Ammon's horn (tissue), 1 donor: ENCODE measurements at regions not wholly inside any gene's neighbourhood (a gene's known extent, or its start where the extent isn't known, plus 50 kb on each side); places are given as distances from the start of the nearest gene placed in this dataset.

Experiments used
- DNase-seq: peaks from one replicate; pipeline ENCODE4 v3.0.0-alpha.2; 2016; ENCODE audit warnings: low spot score

DNA sequence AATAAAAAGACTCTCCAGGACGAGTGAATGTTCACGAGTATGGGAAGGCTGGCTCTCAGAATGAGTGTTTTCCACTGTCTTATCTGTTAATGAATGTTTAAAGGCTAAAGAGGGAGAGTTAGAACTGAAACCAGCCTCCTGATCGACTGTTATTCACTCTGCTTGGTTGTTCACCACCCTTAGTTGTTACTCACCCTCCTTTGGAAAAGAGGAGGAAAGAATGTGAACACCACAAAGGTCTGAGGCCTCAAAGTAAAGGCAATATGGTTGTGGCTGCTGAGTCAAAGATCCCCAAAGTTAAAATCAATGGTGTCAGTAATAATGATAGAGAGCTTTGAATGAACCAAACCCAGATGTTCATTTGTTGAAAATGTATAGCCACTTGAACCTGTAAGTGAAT, 1793.2 kb upstream of the PCDH20 start:
- no peak for DNase-seq

DNA sequence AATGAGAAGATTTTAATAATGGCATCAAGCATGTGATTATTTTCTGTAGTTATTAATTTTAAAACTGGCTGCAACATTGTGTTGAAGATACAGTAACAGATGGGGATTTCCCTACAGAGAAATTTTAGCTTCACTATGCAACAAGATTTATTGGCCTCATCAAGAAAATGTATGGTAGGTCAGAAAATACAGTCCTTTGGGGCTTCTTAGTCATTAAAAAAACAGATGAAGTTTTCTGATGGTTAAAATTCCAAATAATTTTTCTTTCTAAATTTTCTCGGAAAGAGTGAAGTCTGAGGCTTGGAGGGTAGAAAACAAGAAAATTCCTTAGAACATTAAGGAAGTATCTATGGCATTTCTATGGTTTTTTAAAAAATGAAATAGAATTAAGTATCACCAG, 1790.8 kb upstream of the PCDH20 start:
- no peak for DNase-seq

DNA sequence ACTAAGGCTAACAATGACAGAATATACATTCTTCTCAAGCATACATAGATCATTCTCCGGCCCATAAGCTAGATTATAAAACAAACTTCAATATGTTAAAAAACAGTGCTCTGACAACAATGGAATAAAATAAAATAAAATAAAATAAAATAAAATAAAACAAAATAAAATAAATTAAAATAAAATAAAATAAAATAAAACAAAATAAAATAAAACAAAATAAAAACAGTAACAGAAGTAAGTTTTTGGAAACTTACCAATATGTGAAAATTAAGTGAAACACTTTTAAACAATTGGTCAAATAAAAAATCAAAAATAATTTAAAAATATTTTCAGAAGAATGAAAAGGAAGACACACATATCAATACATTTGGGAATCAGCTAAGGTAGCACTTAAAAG, 1785.8 kb upstream of the PCDH20 start:
- no peak for DNase-seq

DNA sequence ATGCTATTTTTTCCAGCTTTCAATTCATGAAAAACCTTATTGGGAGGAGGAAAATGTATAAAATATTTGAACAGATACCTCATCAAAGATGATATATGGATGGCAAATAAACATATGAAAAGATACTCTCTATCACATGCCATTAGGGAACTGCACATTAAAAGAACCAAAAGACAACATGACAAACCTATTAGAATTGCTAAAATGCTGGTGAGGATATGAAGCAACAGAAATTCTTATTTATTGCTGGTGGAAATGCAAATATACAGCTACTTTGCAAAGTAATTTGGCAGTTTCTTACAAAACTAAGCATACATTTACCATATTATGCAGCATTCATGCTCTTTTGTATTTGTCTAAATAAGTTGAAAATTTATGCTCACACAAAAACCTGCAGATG, 1783.9 kb upstream of the PCDH20 start:
- no peak for DNase-seq

DNA sequence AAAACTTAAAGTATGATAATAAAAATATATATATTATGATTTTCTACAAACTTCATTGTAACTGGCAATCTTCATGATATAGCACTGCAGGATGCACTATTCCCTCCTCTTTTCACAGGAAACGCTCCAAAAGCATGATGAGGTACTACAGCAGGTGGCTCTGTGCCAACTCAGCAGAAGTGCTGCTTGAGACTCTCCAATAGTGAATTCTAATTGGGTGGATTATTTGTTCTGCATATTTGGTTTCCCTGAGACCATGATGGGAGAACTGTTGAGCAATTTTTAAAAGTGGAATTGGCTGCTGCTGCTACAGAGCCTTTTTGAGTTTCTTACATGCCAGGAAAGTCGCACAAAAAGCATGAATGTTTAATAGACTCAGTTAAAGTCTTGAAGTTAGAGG, 1782.4 kb upstream of the PCDH20 start:
- no peak for DNase-seq

DNA sequence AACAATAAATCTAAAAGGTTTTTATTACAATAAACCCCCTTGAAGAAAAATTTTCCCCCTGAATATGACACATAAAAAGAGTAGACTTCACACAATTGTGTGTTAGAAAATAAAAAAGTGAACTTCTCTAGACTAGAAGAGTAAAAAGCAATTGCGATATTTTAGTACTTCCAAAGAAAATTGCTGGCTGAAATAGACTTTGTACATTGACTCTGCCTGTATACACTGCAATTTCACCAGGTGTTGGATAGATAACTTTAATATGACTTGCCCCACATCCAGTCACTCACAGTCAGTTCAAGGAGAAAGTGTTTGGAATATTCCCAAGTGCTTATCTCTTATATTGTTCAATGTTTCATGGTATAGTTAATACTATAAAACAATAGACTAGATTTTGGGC, 1780.1 kb upstream of the PCDH20 start:
- no peak for DNase-seq

DNA sequence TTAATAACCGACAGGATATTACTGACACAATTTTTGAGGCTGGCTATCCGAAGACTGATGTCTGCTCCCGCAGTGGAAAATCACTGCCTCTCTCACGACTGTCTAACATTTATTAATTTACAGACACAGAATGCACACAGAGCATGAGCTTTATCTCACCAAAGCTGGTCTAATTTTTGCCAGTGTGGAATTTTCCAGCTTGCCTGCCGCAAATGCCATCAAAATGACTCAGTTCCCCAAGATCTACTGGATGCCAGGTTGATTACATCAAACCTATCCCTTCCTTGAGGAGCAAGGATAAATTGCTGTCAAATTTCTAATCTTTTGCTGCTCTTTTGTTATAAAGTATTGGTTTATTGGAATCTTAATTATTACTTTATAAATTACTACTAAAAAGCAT, 1775.1 kb upstream of the PCDH20 start:
- DNase-seq: no peak

DNA sequence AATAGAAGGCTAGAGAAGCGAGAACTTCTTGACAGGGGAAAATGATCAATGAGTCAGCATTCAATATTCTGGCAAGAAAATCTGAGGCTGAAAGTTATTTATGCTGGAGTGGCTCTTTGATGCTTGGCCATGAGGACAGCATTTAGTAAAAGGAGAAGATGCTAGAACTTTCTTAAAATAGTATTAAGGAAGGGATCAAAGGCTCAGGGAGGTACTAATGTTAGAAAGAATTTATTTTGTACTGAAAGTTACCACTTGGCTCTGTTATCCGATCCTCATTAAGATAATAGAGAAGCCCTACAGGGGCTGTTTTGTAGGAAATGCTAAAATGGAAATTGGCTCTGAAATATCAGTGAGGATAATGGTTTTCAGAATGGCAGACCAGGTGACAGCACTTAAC, 1774.6 kb upstream of the PCDH20 start:
- no peak for DNase-seq

DNA sequence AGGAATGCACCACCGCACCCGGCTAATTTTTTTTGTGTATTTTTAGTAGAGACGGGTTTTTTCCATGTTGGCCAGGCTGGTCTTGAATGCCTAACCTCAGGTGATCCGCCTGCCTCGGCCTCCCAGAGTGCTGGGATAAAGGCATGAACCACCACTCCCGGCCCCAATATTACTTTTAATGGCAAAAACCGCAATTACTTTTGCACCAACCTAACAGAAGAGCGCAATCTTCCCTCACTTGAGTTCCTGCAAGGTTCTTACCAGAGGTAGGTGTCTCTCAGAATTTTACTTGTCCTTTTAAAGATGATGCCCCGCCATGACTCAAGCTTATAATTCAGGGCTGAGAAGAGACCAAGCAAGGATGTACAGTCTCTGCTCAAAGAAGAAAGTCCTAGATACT, 1774.1 kb upstream of the PCDH20 start:
- no peak for DNase-seq

DNA sequence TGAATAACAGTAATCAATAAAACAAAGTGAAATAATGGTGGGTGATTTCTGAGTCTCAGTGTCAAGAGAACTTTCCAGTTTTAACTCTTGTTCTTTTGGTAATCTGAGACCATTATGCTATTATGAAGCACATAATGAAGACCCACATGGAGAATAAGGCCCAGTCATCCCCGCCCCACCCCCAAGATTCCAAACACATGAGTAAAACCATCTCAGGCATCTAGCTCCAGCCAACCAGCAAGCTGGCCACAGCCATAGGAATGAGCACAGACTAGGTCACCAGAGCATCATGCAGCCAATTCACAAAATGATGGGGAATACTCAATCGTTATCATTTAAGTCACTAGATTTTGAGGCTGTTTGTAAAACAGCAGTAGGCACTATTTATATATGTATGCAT, 1769.0 kb upstream of the PCDH20 start:
- DNase-seq: no peak

DNA sequence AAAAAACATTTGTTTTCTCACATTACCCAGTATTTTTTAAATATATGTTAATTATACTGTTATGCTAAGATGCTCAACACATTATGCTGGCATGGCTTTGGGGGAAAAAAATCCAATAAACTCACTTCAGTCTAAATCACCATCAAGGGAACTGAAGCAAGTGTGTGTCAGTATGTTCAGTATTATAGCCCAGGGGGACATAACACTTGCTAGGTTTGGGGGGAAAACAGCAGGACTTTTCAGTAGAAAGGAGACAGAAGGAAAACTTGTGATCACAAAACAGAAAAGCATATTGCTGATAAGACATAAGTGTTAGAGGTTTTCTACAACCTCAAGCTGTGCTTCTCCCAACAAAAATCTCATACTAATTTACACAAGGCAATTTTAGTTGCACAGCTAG, 1759.9 kb upstream of the PCDH20 start:
- no peak for DNase-seq

DNA sequence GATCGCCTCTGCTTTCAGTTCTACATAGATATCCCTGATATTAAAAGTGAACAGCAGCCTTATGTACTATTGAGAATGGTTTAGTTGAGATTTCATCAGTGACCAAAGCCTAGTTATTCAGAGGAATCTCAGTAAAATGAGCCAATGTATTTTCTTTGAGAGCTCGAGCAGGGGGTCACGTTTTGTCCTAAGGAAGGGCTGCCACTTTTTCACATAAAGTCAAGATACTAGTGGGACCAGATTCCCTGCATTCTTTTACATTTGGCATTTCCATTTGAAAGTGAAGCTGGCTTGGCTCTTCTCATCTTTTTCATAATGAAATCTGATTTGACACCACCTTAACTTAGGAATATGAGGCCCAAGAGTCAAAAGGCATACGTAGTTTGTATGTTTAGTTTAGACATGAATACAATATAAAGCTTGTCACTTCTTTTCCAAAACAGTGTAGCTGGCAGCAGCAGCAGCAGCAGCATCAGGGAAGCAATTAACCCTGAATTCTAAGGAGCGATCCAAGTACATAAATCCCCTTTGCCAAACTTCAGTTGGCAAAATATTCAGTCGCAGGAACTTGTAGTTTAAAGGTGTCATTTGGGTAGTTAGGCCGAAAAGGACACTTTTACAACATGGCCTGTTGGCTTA, 1752.2 kb upstream of the PCDH20 start:
- no peak for DNase-seq

DNA sequence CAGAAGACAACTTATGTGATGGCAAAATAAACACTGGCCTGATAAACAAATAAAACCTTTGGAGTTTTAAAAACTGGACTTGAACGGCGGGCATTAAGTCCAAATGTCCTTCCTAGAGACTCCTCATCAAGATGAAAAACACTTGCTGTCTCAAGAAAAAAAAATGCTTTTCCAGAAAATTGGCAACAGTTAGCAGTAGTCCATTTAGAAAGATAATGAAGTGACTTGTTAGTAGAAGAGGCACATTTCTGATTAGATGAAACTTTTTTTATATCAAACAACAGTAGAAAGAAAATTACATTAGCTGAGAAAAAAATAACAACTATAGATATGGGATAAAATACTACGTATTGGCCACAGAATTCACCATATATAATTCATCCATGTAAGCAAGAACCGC, 1750.7 kb upstream of the PCDH20 start:
- no peak for DNase-seq

DNA sequence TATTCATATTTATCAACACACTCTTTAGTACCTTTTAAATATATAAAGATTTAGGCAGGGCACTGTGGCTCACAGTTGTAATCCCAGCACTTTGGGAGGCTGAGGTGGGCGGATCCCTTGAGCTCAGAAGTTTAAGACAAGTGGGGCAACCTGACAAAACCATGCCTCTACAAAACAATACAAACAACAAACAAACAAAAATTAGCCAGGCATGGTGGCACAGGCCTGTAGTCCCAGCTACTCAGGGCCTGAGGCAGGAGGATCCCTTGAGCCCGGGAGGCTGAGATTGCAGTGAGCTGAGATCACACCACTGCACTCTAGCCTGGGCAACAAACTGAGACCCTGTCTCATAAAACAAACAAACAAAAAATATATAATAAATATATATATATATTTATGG, 1748.3 kb upstream of the PCDH20 start:
- no peak for DNase-seq

DNA sequence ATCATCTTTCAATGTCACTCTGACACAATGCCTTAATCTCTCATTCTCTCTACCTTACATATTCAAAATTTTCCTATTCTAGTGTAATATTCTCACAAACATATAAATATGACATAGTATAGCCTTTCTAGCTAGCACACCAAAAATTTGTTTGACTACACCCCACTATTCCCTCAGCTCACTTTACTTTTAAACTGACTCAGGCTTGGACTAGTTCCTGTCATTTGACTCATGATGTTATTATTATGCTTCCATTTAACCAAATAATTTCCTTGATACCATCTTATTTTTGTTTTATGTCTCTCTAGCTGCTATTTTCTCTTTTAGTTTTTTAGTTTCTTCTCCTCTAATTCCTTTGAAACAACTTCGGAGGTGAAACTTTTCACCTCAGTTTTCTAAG, 1745.6 kb upstream of the PCDH20 start:
- DNase-seq: no peak

DNA sequence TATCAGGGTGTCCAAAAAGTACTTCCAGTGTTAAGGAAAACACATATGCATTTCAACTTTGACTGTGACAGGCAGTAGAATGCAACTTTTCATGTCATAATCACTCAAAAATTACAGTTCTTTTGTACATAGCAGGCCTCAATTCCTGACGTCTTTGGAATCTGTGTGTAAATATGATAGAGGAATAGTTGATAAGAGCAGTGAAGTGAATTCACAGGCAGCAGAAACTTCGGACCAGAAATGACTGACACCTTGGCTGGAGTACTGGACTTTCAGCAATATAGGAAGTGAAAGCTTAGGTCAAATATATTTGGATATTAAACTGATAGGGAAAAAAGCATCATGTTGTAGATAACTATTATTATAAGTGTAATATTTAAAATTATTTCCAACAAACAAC, 1741.2 kb upstream of the PCDH20 start:
- no peak for DNase-seq

DNA sequence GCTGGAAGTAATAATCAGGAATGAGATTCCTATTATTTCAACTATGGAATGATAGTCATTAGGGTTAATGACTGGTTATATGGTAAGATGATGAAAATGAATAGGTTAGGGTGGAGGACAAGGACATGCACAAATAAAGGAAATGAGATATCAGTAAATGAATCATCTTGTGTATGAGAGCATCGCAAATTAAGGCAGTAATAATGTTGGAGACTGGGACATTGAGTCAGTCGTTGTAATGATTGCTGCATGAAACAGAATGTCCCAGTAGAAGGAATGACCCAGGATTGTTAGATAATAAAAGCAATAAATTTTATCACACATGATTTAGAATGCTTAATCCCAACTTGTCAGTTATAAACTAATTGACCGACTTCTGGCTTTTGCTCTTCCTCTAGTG, 1733.7 kb upstream of the PCDH20 start:
- no peak for DNase-seq

DNA sequence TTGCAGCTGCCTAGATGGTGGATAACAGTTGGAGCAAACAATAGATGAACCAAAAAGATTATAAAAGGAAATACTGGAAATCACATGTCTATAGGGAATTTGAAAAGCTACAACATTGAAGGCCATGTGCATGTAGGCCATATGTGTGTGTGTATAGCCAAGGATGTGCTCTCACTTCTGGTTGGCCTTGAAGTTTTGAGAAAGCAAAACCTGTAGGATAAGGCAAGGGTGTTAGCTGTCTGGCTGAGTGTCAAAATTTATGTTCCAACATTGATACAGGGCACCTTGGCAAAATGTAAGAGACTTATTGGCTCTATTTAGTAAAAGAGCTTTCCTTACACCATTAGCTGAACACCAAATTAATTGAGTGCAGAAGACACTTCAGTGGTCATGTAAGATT, 1723.6 kb upstream of the PCDH20 start:
- no peak for DNase-seq

DNA sequence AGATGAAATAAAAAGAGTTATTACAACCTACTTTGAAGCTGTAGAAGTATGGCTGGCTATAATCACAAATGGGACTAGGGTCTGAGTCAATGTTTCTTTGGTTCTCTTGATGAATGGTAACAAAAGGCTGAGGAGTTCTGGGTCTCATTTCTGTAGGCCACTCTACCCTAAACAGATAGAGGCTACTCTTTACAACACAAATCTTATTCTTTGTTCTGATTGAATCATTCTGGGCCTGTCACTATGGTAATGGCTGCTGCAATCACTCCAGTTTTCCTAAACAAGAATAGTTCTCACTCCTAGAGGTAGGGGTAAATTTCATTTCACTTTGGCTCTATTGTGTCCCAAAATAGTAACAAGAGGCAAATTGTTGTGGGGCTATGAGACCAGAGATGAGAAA, 1714.3 kb upstream of the PCDH20 start:
- no peak for DNase-seq

DNA sequence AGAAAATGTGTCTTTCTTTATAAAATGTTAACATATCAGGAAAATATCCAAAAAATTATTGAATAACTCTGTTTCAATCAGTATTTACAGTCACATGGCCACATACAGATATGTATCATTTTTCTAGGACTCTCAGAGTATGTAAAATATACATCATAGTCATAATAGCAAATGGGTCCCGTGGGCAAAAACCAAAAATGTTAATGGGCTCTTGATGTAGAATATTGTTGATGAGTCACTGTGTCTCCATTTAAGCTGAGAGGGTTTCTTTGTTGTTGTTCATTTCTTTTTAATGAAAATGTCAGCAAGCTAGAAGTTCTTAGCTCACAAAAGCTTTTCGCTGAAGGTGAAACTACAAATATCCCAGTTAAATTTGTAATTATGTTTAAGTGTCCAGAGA, 1713.1 kb upstream of the PCDH20 start:
- no peak for DNase-seq

DNA sequence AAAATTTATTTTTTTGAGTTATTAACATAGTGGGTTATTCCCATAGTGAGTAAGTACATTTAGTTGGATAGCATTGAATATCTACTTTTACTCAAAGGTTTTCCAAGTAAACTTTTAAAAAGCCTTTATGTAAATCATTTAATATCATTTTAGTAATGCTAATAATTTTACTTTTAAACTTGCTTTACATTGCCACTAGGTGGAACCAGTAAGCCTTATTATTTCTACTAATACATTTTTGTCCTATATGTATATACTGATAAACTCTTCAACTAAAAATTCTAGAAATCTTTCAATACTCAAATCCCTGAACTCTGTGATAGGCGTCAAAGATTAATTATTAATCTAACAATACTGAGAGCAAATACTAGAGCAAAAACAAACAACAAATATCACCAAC, 1709.2 kb upstream of the PCDH20 start:
- no peak for DNase-seq

DNA sequence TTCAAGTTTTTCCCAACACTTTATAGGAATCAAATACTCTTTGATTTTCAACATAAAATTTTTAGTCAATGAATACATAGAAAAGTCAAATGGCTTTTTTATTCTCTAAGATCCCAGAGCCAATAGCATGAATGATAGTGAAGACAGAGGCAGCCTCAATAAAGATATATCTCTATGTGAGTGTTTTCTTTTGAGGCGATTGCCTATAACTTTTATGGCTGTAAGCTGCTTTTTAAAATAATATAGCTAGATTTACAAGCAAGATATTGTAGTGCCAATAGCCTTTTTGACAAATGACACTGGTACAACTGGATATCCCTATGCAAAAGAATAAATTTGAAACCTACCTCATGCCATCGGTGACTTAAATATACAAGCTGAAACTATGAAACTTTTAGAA, 1705.2 kb upstream of the PCDH20 start:
- no peak for DNase-seq

DNA sequence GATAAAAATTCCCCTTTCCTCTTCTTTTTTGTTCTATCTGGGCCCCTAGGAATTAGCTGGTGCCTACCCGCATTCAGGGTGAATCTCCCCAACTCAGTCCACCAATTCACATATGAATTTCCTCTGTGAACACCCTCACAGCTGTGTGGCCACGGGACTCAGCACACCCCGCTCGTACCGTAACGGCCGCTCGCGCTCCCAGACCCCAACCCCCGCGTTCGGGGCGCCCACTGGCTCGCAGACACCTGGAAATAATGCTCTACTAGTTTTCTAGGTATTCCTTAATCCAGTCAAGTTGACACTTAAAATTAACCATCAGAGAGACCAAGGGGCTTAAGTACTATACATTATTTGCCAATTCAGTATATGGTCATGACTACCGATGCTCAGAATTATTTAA, 1702.1 kb upstream of the PCDH20 start:
- DNase-seq: no peak

DNA sequence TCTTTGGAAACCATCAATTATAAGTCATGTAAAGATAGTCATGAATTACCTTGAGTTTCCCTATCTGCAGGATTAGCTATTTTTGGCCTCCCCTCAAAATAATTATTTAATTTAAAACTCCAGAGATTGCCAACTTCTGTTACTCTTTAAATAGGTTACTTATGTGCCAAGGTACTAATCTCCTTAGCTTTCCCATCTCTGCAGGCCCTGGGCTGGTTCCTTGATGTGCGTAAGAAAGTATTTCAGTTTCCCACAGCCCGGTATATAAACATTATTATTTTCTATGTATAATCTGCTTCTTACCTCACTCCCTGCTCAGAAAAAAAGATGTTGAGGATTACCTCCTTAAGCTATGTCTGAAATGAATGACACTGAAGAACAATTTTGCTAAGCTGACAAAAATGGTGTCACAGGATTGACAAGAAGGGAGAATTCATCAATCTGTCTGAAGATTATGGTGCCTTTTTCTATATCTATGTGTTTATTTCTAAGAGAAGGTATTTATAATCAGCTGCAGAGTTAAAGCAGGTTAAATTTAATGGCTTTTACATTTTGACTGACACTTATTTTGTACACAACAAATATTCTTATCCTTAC, 1697.2 kb upstream of the PCDH20 start:
- no peak for DNase-seq

DNA sequence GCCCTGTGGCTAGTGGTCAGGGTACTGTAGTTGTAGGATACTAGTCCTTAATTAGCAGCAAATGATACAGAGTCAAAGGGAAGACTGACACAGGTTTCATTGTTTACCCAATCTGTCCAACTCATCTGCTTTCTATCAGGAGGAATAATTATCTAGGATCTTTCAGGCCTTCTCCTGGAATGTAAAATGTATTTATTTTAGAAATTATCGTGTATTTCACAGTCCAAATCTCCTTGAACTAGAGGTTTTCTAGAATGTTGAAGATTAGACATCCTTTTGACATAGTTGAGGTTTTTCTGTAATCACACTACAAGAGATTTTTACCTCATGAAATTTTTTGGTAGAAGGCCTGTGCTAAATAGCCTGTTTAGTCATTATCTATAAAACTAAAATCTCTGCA, 1694.8 kb upstream of the PCDH20 start:
- no peak for DNase-seq
